SKM-1 (cell line): ENCODE measurements at regions not wholly inside any gene's neighbourhood (a gene's known extent, or its start where the extent isn't known, plus 50 kb on each side); places are given as distances from the start of the nearest gene placed in this dataset.
"Not testable (repeated sequence)": the region's sequence is repeated elsewhere in the genome, so short reads cannot be mapped to it uniquely, and the experiment has no call there.

Source experiments
- DNase-seq: peaks from one replicate; lab custom pipeline; 2025; ENCODE audit not compliant: unreplicated experiment; lab: John Stamatoyannopoulos, UW

DNA sequence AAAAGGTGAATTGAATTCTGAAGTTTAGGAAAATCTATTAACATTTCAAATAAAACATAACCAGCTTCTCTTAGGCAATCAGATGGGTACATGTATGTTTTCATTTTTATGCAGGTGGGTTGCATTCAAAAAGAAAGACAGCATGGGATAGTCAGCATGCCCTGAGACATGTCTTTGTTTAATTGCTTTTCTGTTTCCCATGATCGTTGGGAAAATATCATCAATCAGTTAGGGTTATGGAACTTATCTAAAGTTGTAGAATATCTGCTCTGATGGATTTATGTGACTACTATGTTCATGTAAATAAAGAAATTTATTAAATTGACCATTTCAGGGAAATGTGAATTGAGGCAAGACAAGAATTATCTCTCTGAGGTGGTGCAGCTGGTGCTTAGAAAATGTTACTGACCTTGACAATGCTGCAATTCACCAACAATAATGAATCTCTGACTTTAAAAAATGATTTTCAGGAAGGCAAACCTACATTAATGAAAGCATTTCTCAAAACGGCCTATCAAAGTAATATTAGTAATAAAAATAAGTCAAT lies 112.7 kb downstream of the RFPL4B start:
- no peak for DNase-seq

DNA sequence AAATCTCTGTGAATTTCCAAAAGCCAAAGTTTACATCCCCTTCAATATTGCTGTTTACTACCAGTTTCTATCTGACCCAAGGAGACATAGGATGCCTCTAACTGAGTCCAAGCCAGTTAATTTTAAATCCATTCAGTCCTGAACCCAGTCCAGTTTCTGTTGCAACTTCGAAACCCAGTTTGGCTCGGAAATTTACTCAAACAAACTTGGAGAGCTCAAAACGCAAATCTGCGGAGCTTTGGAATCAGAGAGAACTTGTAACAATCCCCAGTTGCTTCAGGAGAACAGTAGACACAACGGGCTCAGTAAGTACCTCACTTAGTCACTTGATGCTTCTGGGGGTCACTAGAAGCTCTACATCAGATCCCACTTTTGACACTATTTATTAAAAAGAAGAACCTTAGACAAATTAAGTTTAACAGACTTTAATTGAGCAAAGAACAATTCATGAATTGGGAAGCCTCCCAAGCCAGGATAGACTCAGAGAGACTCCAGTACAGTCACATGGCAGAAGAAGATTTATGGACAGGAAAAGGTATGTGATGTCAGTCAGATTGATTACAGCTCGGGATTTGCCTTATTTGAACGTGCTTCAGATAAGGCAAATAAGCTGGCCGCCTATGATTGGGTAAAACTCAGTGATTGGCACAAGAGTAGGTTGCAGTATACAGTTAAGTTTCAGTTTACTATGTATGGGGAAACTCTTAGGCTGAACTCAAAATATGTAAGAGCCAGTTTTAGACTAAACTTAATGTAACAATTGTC lies 118.0 kb downstream of the RFPL4B start:
- no peak for DNase-seq

GRCh38 chr6:112466373-112467151 lies 119.4 kb downstream of the RFPL4B start:
- DNase-seq = no peak

GRCh38 chr6:112468359-112468758 lies 121.2 kb downstream of the RFPL4B start:
- no peak for DNase-seq

DNA sequence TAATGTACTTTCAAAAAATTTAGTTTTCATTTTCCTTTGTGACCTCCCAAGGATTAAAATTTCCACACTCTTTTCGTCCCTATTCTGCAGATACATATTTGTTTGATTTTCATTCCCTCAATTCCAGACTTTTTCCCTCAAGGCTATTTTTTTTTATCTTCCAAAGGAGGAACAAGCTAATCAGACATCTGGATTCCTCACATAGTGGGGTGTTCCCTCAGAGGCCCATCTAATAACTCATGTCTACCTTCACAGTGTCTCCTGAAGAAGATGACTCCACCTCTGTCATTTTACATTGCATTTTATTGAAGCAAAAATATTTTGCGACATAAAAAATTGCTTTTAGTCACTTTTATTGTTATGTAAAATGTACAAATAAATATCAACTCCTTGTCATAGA lies 122.2 kb downstream of the RFPL4B start:
- DNase-seq = no peak

GRCh38 chr6:112470376-112470775 lies 123.2 kb downstream of the RFPL4B start:
- DNase-seq = no peak

DNA sequence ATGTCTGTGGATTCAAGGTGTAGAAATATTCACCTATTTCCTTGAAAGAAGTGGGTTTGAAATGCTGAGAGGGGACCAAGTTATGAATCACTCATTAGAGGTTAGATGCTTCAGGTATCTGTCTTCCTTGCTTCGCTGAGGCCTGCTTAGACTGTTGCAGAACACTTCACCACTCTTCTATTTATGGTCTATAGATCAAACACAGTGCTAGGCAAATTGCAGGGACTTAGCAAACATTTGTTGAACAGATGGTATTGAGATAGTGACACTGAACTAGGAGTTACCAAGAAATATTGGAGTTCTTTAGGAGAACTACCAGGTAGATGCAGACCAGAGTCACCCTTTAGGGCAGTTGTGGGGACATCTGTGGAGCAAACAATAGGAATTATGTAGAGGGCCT lies 123.8 kb downstream of the RFPL4B start:
- DNase-seq = no peak

DNA sequence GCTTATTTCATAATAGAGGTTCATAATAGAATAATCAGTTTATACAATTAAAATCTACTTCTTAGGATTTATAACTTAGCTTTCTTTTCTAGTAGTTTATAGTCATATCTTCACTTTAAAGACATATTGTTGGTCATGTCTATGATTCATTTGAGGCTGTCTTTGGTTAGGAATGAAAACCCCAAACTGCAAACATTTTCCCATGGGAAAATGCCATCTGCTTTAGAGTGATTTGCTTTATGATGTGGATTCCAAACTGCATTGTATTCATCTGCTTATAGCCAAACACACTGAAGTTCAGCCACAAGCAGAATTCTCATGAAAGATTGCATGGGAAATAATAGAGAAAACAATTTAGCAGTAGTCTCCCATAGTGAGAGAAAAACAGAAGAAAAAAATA lies 128.0 kb downstream of the RFPL4B start:
- DNase-seq = no peak

DNA sequence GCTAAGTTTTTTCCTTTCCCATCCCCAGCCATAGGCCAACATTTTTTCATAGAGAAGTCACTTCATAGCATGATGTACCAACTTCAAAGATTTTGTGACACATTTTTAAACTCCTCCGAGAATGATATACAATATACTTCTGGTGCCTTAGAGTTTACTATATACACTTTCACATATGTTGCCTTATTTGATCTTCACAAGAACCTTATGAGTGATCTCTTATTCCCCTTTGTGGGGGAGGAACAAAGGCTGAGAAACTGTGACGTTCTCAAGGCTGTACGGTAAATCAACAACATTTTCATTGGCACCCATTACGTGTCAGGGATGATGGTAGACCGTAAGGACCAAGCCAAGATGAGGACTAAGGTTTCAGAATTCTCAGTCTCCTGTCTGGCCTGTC lies 130.0 kb downstream of the RFPL4B start:
- no peak for DNase-seq

DNA sequence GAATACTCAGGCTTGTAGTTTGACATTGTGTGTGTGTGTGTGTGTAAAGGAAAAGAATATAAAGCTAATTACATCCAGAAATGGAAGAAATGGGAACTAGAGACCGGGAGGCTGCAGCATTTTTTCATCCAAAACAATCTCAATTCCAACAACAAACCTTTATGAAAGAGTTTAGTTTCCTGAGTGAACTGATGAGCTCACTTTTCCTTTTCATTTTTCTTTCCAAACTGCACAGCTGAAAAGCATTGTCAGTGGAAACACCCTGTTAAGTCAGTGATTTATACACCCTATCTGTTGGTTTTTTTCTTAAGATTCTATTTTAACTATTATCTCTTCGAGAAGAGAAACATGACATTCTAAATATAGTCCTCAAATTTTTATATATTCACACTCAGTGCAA lies 130.9 kb downstream of the RFPL4B start:
- DNase-seq = no peak

GRCh38 chr6:112479975-112480374 lies 132.8 kb downstream of the RFPL4B start:
- not testable (repeated sequence) for DNase-seq

- no peak for DNase-seq
Measured at GRCh38 chr6:112480553-112480952, 133.4 kb downstream of the RFPL4B start.

DNA sequence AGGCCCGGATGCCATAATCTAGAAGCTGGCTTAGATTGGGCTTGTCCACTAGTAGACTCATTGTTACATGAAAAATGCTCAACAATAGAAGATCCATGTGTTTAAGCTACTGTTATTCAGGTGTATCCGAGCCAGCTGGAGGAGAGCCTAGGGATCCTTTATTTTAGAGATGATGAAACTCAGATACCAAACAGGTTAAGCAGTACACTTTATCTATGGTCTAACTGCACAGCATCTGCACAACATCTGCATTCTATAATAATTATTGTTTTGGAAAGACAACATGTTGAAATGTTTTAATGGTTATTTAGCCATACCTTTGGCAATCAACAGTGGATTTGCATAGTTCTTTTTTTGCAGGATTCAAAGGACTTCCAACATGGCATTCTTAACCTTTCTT lies 134.1 kb downstream of the RFPL4B start:
- DNase-seq = no peak

- DNase-seq = no peak
Measured at GRCh38 chr6:112482373-112482772, 135.2 kb downstream of the RFPL4B start.

- DNase-seq = no peak
Measured at GRCh38 chr6:112485120-112485826, 138.1 kb downstream of the RFPL4B start.

DNA sequence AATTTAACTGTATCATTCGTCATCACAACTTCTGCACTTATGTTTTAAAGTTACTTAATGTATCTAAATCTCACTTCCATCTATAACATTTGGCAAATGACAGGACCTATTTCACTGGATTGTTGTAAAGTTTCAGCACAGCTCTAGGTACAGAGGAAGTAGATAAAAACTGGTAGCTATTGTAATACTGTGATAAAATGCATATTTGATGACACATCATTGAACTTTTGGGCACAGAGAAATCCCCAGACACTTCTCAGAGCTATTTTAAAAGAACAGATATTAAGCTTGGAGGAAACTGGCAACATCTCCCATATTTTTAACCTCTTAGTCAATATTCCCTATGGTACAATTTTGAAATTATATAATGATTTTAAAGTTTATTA lies 138.7 kb downstream of the RFPL4B start:
- DNase-seq = no peak

DNA sequence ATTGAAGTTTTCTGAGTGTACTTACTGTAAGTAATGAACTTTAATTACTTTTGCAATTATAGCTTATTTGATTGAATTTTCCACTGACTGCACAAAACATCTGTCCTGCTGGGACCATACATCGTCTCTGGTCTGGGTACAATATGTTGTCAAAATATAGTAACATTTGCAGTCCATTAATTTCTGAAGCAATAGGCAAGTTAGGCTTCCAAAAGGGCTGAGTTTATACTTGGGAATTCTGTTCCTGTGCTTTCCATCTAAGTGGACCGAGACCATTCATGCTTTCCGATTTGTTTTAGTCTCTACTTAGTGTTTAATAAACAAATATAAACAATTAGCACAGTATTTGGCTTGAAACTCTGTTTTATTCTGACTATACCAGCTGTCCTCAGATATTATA lies 139.3 kb downstream of the RFPL4B start:
- DNase-seq = no peak

DNA sequence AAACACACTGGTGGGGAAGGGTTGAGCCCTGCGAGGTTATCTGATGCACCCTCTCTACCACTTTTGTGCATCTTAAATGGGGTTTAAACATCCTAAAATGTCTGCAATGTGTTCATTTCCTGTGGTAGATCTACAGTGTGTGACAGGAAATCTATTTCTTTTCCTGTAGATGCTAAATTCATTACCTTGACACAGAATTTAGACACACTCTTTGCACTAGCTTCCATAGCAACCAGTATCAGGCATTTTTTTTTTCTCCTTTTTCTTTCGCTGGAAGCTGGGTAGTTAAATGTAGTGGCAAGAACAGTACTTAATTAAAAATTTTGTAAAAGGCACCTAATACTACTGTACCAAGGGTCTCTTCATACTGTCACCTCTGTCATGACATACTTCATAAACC lies 141.1 kb downstream of the RFPL4B start:
- DNase-seq = no peak

DNA sequence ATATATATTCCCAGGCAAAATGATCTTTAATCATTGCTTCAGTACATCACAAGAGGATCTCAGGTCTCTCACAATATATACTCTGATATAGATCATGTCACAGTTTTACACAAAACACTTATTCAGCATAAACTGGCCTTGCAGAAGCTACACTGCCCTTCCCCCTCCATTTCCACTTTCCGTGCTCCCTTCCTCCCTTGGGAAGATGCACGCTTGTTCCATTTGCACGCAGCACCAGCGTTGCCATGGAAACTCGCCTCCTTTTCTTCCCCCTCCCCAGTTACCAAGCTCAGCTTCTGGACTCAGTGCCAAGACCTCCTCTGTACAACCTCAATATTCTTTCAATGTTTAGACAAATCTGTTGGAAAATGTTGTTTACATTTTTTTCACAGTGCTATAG lies 154.6 kb downstream of the RFPL4B start:
- DNase-seq = no peak

DNA sequence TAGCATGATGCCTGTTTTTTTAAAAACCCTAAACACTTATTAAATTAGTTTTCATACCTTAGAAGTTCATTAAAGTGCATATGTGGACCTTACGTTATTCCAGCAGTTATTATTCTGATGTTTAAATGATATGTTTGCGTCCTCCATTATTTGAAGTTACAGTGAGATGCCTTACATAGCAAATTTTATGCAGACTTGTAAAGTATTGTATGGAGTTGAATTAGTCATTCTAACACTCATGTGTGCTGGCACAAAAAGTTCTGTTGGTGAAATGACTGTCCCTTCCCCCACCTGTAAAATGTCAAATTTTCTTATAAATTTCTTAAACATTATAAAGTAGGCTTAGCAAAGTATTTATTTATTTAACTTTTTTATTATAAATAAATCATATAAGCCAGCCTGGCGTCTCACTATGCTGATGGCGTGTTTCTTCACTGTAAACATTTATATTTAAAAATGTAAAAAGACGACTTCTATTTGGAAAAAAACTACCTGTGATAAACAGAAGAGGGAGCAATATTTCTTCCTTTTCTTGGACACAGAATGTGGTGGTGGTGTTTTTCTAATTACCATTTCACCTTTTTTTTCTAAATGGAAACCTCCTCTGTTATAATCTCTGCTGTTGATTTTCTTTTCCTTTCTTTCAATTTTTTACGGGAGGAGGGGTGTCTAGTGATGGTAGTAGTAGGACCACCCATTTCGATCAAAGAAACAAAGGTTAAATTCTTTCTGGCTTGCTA lies 155.4 kb downstream of the RFPL4B start:
- DNase-seq = no peak

- no peak for DNase-seq
Measured at GRCh38 chr6:112503091-112503596, 156.0 kb downstream of the RFPL4B start.
